CD4-positive, alpha-beta T cell (primary cell): ENCODE measurements at regions not wholly inside any gene's neighbourhood (a gene's known extent, or its start where the extent isn't known, plus 50 kb on each side); places are given as distances from the start of the nearest gene placed in this dataset.

Experiments used
- ATAC-seq: fragments of 200-7000 bp; cut with Tn5 transposase; one replicate; pipeline ENCODE4 v1.10.0; 2022; ENCODE audit warnings: mild to moderate bottlenecking; ENCODE audit not compliant: poor library complexity
- CTCF ChIA-PET: fragments of 350-600 bp; sonication (Branson Sonifier 250); formaldehyde crosslinking; loops from one replicate; lab custom pipeline; 2021; ENCODE audit warnings: antibody characterized with exemption, inconsistent platforms; lab: Charles Lee
- POLR2A ChIA-PET: fragments of 350-600 bp; sonication (Branson Sonifier 250); formaldehyde crosslinking; loops from one replicate; lab custom pipeline; 2021; ENCODE audit warnings: antibody characterized with exemption, inconsistent platforms; lab: Charles Lee
- DNase-seq, 14 experiments: peaks; one replicate each; pipeline ENCODE4 v3.0.0-alpha.2; 2013 to 2020; ENCODE audit warnings: mixed read lengths in 2 of 14
- H3K27ac ChIP-seq, 2 donors: one replicate each; pipeline versions ENCODE4 v1.5.1 to v1.7.0; 2013; ENCODE audit warnings: low read length in 2 of 2, low read depth in 1 of 2, mild to moderate bottlenecking in 1 of 2
- H3K27me3 ChIP-seq, 2 experiments: 1 replicate in 1 of 2; 2 replicates in 1 of 2; pipeline versions ENCODE4 v1.6.1 to v1.7.0; 2013; ENCODE audit warnings: low read length in 2 of 2, control low read depth in 1 of 2, mild to moderate bottlenecking in 1 of 2, moderate library complexity in 1 of 2; ENCODE audit not compliant: insufficient read depth in 2 of 2, control insufficient read depth in 1 of 2
- H3K36me3 ChIP-seq: one replicate; pipeline ENCODE4 v1.6.1; 2013; ENCODE audit warnings: low read length, control low read depth; ENCODE audit not compliant: insufficient read depth
- H3K4me1 ChIP-seq: one replicate; pipeline ENCODE4 v1.6.1; 2013; ENCODE audit warnings: low read length, control low read depth; ENCODE audit not compliant: insufficient read depth
- H3K4me3 ChIP-seq: one replicate; pipeline ENCODE4 v1.5.1; 2013; ENCODE audit warnings: mild to moderate bottlenecking, low read length, moderate library complexity
- H3K9me3 ChIP-seq, 2 experiments: 1 replicate in 1 of 2; 2 replicates in 1 of 2; pipeline versions ENCODE4 v1.6.1 to v1.7.0; 2013; ENCODE audit warnings: low read length in 2 of 2, mild to moderate bottlenecking in 2 of 2, control low read depth in 1 of 2, moderate library complexity in 1 of 2; ENCODE audit not compliant: control insufficient read depth in 1 of 2, insufficient read depth in 1 of 2
- H3K27ac Mint-ChIP-seq: one replicate; pipeline ENCODE4 v1.8.0; 2020; ENCODE audit warnings: mixed read lengths
- H3K27me3 Mint-ChIP-seq: one replicate; pipeline ENCODE4 v1.8.0; 2021; ENCODE audit warnings: mixed read lengths
- H3K36me3 Mint-ChIP-seq: one replicate; pipeline ENCODE4 v1.8.0; 2021; ENCODE audit warnings: low read depth, mixed read lengths
- H3K4me1 Mint-ChIP-seq: one replicate; pipeline ENCODE4 v1.8.0; 2021; ENCODE audit warnings: low read depth, mixed read lengths
- H3K4me3 Mint-ChIP-seq: one replicate; pipeline ENCODE4 v1.8.0; 2020; ENCODE audit warnings: mild to moderate bottlenecking, mixed read lengths
- H3K9me3 Mint-ChIP-seq: one replicate; pipeline ENCODE4 v1.8.0; 2020; ENCODE audit warnings: mixed read lengths
- CTCF ChIP-seq: fragments of 200-600 bp; IDR thresholded peaks from one replicate; pipeline ENCODE4 v1.8.0; 2022; ENCODE audit warnings: antibody characterized with exemption, mild to moderate bottlenecking
- intact Hi-C, 2 experiments: fragments of 100-400 bp; cut with DNase I in 1 of 2; cut with micrococcal nuclease in 1 of 2; formaldehyde crosslinking; loops; one replicate each; pipeline versions ENCODE4 v1.15.1 to v1.9.0; 2023 to 2025; cut with DNase I, micrococcal nuclease

GRCh38 chr12:46676797-46677520 lies 148.8 kb downstream of the SLC38A4 start:
- intact Hi-C loops = loop anchor here (2.0 to 10.0 kb wide), 5 partner anchors 334 to 1008 kb away; no protein-coding TSS in a partner anchor
- ATAC-seq = no peak

GRCh38 chr12:46676396-46676795 lies 149.4 kb downstream of the SLC38A4 start:
- Histone ChIP-seq H3K27me3 (no peaks in the 10 kb centered on the region), H3K36me3 (no peaks in the 10 kb centered on the region), H3K27ac (no peak overlapping the region), H3K9me3 (no peaks in the 10 kb centered on the region), H3K4me1 (no peaks in the 10 kb centered on the region), H3K4me3 (no peak overlapping the region)
- no peaks in the 10 kb centered on the region for H3K4me1 Mint-ChIP-seq
- no peaks in the 10 kb centered on the region for H3K36me3 Mint-ChIP-seq
- no peaks in the 10 kb centered on the region for H3K27me3 Mint-ChIP-seq
- CTCF ChIA-PET = interaction anchor here (1.7 kb wide), 1 partner anchor 552 kb away, joined by 5 read pairs; no protein-coding TSS in a partner anchor
- intact Hi-C loops = loop anchor here (2.0 to 10.0 kb wide), 5 partner anchors 334 to 1008 kb away; no protein-coding TSS in a partner anchor
- no peak overlapping the region for H3K27ac Mint-ChIP-seq
- POLR2A ChIA-PET = no interaction called here
- no peak for TF ChIP-seq CTCF
- no peaks in the 10 kb centered on the region for H3K9me3 Mint-ChIP-seq
- DNase-seq = no peak
- no peak for ATAC-seq
- no peak overlapping the region for H3K4me3 Mint-ChIP-seq

More at GRCh38 chr12:46676797-46677520, 148.8 kb downstream of the SLC38A4 start:
- no peak for TF ChIP-seq CTCF
- Histone ChIP-seq H3K4me3 (no peak overlapping the region), H3K4me1 (no peaks in the 10 kb centered on the region), H3K27me3 (no peaks in the 10 kb centered on the region), H3K9me3 (no peaks in the 10 kb centered on the region), H3K36me3 (no peaks in the 10 kb centered on the region), H3K27ac (no peak overlapping the region)
- CTCF ChIA-PET = interaction anchor here (1.7 kb wide), 1 partner anchor 552 kb away, joined by 5 read pairs; no protein-coding TSS in a partner anchor
- POLR2A ChIA-PET = no interaction called here
- Mint-ChIP-seq H3K4me1 (no peaks in the 10 kb centered on the region), H3K27me3 (no peaks in the 10 kb centered on the region), H3K9me3 (no peaks in the 10 kb centered on the region), H3K27ac (no peak overlapping the region), H3K4me3 (no peak overlapping the region), H3K36me3 (no peaks in the 10 kb centered on the region)
- no peak for DNase-seq

GRCh38 chr12:46675736-46676135 lies 150.1 kb downstream of the SLC38A4 start:
- TF ChIP-seq CTCF = peak; percentile 59
- Histone ChIP-seq H3K9me3 (no peaks in the 10 kb centered on the region), H3K36me3 (no peaks in the 10 kb centered on the region), H3K4me1 (no peaks in the 10 kb centered on the region), H3K27ac (no peak overlapping the region), H3K4me3 (no peak overlapping the region), H3K27me3 (no peaks in the 10 kb centered on the region)
- intact Hi-C loops = loop anchor here (2.0 to 10.0 kb wide), 5 partner anchors 333 to 1009 kb away; no protein-coding TSS in a partner anchor
- no peak for ATAC-seq
- ChIA-PET POLR2A (no interaction called here), CTCF (interaction anchor here (0.7 to 1.7 kb wide), 2 partner anchors 292 to 551 kb away, joined by 3 to 5 read pairs; no protein-coding TSS in a partner anchor)
- Mint-ChIP-seq H3K36me3 (no peaks in the 10 kb centered on the region), H3K4me1 (no peaks in the 10 kb centered on the region), H3K27ac (no peak overlapping the region), H3K4me3 (no peak overlapping the region), H3K9me3 (no peaks in the 10 kb centered on the region), H3K27me3 (no peaks in the 10 kb centered on the region)
- DNase-seq = peak in 3 of 14 experiments; percentile 28 to 40 (median 36)
